GM23248 (cell line): ENCODE measurements at regions not wholly inside any gene's neighbourhood (a gene's known extent, or its start where the extent isn't known, plus 50 kb on each side); places are given as distances from the start of the nearest gene placed in this dataset.

Source experiments
- EZH2 ChIP-seq: fragments of 200-600 bp; sonication (generic); IDR thresholded peaks from 2 replicates; pipeline ENCODE4 v1.6.1; 2018; ENCODE audit warnings: antibody characterized with exemption, mild to moderate bottlenecking; ENCODE audit not compliant: insufficient read depth, poor library complexity, severe bottlenecking
- EZH2phosphoT487 ChIP-seq: fragments of 200-600 bp; sonication (generic); IDR thresholded peaks from 2 replicates; pipeline ENCODE4 v1.6.1; 2018; ENCODE audit warnings: antibody characterized with exemption, moderate library complexity, mild to moderate bottlenecking, low read depth; ENCODE audit not compliant: insufficient read depth

DNA sequence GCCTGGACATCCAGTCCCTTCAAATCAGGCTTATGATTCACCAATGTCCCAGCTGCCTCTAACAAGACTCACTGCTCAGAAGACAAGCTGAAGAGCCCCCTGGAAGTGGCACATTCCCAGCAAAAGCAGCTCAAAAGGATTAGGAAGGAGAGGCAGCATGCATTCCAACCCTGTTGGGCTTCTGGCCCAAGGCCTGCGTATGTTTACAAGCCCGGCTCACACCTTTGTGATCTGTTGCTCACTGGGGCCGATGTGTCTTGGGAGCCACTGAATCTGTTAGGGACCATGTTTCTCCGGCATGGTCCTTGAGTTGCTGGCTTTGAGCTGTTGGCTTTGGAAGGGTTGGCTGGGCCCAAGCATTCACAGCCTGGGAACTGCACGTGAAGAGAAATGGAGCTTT is 81.2 kb upstream of the C1orf174 start:
- TF ChIP-seq EZH2 (no peak), EZH2phosphoT487 (no peak)
